GM18505 (cell line): ENCODE measurements at regions not wholly inside any gene's neighbourhood (a gene's known extent, or its start where the extent isn't known, plus 50 kb on each side); places are given as distances from the start of the nearest gene placed in this dataset.

ENCODE experiments used
- ATAC-seq: cut with Tn5 transposase; IDR thresholded peaks from one replicate; pipeline ENCODE4 v1.9.1; 2021; ENCODE audit not compliant: unreplicated experiment
- POLR2A ChIP-seq: IDR thresholded peaks from 4 replicates; pipeline ENCODE4 v1.6.1; 2011; ENCODE audit warnings: borderline replicate concordance; ENCODE audit not compliant: insufficient read depth, insufficient read length; ENCODE audit errors: extremely low read depth

DNA sequence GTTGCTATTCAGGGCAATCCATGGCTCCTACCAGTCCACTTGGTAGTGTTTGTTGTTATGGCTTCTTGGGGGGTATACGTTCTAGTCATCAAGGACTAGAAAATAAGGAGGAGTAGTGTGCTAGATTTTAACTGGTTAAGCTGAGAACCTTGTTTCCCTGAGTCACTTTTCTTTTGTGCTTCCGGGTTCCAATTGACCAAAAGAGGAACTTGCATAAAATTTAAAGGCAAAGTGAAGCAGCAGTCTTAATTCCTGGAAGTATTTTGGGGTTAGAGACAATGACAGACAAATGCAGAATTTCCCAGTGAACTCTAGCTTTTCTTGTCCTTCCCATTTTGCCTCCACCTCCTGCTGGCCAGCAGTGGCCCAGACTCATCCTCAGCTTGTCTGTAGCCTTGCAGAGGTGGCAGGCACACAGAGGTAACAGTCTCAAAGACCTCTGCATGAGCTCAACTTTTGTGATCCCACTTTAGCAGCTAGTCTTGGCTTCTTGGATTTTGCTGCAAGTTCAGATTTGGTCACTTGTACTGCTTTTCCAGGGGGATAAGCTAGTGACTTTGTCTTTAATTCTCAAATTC, 1105.8 kb upstream of the NXPH2 start:
- no peak for ATAC-seq
- TF ChIP-seq POLR2A = no peak

DNA sequence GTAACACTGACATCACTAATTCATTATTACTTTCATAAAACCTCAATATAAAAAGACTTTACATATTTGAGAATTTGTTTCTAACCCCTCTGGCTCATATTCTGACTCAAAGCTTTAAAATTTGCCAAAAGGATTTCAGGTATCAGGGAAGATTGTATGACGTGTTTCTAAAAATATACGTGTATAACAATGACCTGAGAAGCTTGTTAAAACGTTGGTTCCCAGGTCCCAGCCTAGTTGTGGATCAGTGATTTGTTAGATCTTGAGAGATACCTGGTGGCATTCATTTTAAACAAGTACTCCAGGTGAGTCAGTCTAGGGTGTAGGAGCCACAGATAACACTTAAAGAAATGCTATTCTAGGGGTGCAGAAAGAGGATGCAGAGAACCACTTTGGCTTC, 1096.8 kb upstream of the NXPH2 start:
- ATAC-seq = no peak
- no peak for TF ChIP-seq POLR2A

DNA sequence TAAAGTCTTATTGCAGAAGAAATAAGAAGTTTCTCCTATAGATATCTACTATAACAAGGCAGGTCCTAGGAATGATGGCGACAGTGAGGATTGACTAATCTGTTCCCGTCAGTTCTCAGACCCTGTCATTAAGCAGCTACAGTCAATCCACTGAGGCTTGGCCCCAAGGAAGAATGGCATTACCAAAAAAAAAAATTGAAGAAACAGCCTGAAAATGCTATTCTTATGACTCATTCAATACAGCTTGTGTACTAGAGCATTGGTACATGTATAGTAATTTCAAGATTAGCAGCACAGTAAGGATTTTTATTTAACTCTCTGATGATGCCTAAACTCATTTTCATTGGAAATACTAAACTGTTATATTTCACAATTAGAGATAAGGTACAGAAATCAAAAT, 1096.1 kb upstream of the NXPH2 start:
- no peak for TF ChIP-seq POLR2A
- no peak for ATAC-seq

DNA sequence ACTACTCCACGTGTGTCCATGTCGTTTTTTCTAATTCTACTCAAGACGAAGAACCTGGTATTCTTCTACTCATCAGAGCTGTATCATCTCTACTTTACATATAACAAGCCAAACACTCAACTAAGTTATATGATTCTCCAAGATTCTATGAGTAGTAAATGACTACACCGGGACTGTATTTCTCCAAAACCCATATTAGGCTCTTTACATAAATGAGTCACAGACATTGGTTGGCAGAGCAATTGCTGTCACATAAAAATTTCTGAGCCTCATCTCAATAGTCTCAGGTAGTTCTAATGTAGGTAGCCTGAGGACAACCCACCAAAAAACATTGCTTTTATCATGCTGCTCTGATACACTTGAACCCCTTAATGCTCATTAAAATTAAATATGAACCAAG, 1092.3 kb upstream of the NXPH2 start:
- ATAC-seq = no peak
- TF ChIP-seq POLR2A = no peak

DNA sequence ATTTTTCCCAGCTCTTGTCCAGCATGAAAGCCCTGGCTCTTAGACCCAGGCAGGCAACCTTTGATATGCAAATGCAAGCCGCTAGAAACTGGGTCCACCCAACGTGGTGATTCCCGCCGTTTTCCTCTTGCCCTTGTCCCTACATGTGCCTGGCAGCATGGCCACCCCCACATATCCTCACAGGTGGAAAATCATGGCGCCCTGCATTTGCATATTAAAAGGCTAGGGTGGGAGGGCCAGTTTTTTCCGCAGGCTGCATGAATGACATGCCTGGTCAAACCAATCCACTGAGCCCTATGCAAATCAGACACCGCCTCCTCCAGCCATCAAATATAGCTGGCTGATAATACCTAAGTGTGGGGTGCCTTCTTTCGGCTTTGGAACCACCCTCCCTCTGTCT, 1091.8 kb upstream of the NXPH2 start:
- no peak for ATAC-seq
- no peak for TF ChIP-seq POLR2A

DNA sequence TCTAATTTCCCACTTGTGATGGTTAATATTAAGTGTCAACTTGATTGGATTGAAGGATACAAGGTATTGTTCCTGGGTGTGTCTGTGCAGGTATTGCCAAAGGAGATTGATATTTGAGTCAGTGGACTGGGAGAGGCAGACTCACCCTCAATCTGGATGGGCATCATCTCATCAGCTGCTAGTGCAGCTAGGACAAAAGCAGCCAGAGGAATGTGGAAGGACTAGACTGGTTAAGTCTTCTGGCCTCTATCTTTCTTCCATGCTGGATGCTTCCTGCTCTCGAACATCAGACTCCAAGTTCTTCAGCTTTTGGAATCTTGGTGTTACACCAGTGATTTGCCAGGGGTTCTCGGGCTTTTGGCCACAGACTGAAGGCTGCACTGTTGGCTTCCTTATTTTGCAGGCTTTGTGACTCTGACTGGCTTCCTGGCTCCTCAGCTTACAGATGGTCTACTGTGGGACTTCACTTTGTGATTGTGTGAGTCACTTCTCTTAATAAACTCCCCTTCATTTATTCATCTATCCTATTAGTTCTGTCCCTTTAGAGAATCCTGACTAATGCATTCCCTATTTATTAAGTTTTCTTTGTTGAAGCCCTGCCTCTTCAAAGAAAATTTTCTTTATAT, 1087.5 kb upstream of the NXPH2 start:
- TF ChIP-seq POLR2A = no peak
- ATAC-seq = no peak

DNA sequence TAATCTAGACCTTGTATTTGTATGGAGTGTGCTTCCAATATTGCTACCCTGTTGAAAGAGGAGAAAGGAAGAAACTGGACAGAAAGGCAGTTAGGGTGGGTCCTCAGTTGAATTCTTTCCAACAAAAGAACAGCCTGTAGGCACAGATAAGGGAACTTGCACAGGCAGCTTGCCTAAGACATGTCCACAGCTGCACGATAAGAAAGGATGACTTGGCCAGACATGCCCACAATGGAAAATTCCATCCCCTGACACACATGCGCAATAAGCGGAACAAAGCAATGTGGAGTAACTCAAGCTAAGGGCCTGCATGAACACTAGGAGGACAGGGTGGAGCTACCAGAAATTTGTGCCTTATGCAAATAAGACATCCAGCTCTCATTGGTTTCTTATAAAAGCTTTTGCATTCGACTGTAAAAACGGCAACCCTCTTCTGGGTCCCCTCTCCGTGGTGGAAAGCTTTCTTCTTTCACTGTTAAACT, 1084.7 kb upstream of the NXPH2 start:
- TF ChIP-seq POLR2A = no peak
- no peak for ATAC-seq

DNA sequence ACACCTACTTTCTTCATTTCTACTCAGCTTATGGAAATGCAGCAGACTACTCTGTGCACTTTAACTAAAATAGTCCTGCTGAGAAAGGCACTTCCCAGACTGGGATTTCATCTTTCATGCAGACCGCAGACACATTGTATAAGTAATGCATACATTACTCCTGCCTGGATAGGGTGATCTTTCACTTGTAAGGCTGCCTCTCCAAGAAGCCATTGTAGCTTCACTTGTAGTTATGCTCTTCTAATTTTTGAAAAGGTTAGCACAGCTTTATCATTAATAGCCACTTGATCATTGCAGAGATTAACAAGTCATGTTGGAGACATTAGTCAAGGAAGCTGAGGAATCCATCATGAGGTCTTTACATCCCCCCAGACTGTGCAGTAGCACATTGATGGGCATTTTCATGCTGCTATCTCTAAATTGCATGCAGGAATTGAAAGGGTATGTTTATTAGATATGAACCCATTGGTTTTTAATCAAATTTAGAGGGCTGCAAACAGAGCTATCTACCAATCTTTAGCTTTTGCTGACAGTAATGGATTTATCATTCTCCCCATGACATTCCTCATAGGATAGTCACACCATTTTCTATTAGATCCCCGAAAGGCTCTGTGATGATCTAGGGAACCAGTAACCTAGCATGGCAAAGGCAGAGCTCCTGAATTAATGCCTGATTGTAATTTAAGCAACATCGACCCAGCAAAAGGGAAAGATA, 1074.7 kb upstream of the NXPH2 start:
- no peak for TF ChIP-seq POLR2A
- ATAC-seq = no peak

DNA sequence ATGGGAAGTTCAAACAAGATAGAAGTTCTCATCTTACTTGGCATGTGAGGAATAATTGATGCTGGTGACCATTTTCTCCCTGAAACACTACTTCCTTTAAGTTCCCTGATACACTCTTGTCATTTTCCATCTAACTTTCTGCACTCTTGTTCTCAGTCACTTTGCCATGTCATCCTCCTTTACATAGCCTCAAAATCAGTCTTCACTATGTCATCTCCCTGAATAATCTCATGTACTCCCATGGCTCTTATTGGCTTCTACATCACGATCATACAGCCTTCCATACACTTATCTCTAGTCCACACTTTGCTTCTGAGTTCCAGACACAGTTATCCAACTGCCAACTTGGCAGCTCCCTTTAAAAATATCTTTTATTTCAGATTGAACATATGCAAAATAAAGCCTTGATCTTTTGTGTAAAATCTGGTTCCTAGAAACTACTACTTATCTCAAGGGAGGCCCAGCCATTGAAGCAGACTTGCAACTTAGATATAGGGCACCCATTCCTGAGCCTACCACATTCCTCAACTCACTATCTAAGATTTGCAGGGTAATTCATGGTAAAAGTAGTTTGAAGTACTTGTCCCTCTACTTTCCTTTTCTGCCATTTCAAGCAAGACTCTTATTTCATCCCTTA, 1070.2 kb upstream of the NXPH2 start:
- no peak for TF ChIP-seq POLR2A
- no peak for ATAC-seq

DNA sequence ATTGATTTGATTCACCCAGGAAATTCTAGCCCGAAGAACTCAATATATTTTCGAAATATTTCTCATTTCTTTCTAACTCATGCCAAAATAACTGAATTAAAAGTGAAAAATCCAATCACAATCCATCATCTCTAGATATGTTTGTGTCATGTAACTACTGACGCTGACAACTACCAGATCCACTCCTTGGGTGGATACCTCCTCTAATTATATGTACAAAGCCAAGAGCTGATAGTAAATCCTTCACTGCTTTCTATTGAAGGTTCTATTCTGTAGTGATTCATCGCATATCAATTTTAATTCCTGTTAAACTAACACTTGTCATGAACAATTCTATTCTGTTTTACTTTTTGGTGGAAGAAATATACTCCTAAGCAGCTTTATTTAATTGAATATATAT, 1056.6 kb upstream of the NXPH2 start:
- no peak for ATAC-seq
- no peak for TF ChIP-seq POLR2A

DNA sequence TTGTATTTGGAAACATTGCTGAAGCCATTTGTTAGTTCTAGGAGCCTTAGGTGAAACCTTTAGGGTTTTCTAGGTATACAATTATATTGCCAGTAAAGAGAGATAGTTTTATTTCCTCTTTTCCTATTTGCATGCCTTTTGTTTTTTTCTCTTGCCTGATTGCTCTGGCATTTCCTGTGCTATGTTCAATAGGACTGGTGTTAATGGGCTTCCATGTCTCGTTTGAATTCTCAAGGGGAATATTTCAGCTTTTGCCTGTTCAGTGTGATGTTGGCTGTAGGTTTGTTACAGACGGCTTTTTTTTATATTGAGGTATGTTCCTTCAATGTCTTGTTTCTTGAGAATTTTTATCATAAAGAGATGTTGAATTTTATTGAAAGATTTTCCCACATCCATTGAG, 1054.9 kb upstream of the NXPH2 start:
- no peak for TF ChIP-seq POLR2A
- no peak for ATAC-seq

DNA sequence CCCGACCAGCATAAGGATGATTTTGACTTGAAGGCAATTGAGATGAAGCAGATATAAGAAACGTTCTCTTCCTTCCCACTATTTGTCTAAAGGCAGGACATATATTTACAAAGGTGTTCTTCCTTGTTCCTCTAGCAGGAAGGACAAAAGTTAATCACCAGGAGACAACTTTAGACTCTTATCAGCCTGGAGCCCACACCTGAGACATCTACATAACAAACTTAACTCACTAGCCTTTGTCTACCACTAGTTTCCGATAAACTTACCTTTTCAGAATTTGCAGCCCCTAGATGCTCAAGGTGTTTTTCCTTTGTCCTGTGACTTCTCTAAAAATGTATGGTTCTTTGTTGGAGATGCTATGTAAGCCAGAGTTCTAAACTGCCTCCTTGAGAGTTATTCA, 1047.8 kb upstream of the NXPH2 start:
- TF ChIP-seq POLR2A = no peak
- no peak for ATAC-seq

DNA sequence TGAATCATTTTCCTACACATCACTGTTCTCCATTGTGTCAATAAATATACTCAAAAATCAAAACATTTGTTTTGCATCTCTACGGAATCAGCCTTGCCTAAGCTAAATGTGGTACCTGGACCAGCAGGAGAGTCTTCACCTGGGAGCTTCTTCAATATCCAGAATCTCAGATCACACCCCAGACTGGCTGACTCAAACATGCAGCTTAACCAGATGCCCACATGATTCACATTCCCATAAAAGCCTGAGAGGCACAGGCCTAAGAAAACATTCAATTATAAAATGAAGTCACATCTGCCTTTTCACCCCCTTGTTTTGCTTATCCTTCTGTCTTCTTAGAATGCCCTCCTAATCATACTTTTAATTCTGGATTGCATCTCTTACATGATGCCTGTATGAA, 1045.5 kb upstream of the NXPH2 start:
- ATAC-seq = no peak
- TF ChIP-seq POLR2A = no peak
